ENCODE measurements at regions not wholly inside any gene's neighbourhood (a gene's known extent, or its start where the extent isn't known, plus 50 kb on each side); places are given as distances from the start of the nearest gene placed in this dataset.

GRCh38 chr13:80048030-80048429 is 292.9 kb downstream of the SPRY2 start:
- H3K4me1 Mint-ChIP-seq, result peaks cover 18% of the 10 kb centered on the region
- no peaks in the 10 kb centered on the region for H3K36me3 Mint-ChIP-seq
- no peak overlapping the region for H3K27ac Mint-ChIP-seq
- TF ChIP-seq CTCF (IDR thresholded peaks at IDR 0.05; ENCODE audit: unreplicated experiment), result no peak
- peaks cover 3% of the 10 kb centered on the region for H3K9me3 Mint-ChIP-seq
- no peak for DNase-seq (ENCODE audit: low spot score in 2 of 2, unreplicated experiment in 2 of 2)
- no peaks in the 10 kb centered on the region for H3K27me3 Mint-ChIP-seq (ENCODE audit: low read depth)
- H3K4me3 Mint-ChIP-seq, result no peak overlapping the region

GRCh38 chr13:80047406-80047805 is 293.5 kb downstream of the SPRY2 start:
- Mint-ChIP-seq H3K4me3 (no peak overlapping the region), H3K9me3 (peaks cover 3% of the 10 kb centered on the region), H3K36me3 (no peaks in the 10 kb centered on the region), H3K27ac (no peak overlapping the region), H3K4me1 (peaks cover 18% of the 10 kb centered on the region), H3K27me3 (ENCODE audit: low read depth) (no peaks in the 10 kb centered on the region)
- no peak for TF ChIP-seq CTCF (IDR thresholded peaks at IDR 0.05; ENCODE audit: unreplicated experiment)
- DNase-seq (ENCODE audit: low spot score in 2 of 2, unreplicated experiment in 2 of 2), result no peak

GRCh38 chr13:80040981-80041317 is 300.0 kb downstream of the SPRY2 start:
- no peak for DNase-seq (ENCODE audit: low spot score in 2 of 2, unreplicated experiment in 2 of 2)
- Mint-ChIP-seq H3K4me1 (peaks cover 25% of the 10 kb centered on the region), H3K27ac (peak overlapping the region; percentile 56), H3K27me3 (ENCODE audit: low read depth) (no peaks in the 10 kb centered on the region), H3K4me3 (no peak overlapping the region), H3K9me3 (peaks cover 3% of the 10 kb centered on the region), H3K36me3 (no peaks in the 10 kb centered on the region)
- TF ChIP-seq CTCF (IDR thresholded peaks at IDR 0.05; ENCODE audit: unreplicated experiment), result no peak

DNA sequence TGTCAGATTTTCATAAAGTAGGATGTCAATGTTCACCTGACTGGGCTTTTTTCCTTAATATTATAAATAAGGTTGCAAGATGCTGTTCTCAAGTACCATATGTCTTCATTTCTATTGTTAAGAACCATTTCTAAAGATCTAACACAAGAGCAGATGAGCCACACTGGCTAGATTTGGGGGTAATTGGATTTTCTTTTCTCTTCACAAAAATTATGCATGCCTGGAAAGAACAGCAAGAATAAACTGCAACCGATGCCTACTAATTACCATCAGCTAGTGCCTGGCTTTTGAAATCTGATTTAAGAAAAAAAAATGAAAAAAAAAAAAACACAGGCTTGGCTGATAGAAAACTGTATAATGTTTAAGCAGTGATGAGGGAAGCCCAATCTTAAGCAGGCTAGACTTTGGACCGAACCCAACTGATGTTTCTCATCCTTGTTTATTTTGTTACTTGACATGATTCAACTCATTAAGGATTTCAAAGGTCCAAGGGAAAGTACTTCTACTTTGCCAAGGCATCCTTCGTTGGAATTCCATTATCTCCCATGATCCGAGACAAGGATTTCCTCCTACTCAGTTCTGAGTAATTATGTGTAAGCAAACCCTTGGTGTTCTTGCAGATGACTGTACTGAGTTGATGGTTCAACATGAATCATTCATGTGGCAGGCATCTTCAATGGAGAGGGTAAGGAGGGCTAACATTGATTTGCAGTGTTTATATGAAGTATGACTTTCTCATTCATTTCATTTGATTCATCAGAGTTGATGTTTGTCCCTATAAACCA is 300.5 kb downstream of the SPRY2 start:
- H3K4me3 Mint-ChIP-seq, result no peak overlapping the region
- no peak for DNase-seq (ENCODE audit: low spot score in 2 of 2, unreplicated experiment in 2 of 2)
- H3K36me3 Mint-ChIP-seq, result no peaks in the 10 kb centered on the region
- H3K27ac Mint-ChIP-seq, result peak overlapping the region; percentile 56
- TF ChIP-seq CTCF (IDR thresholded peaks at IDR 0.05; ENCODE audit: unreplicated experiment), result no peak
- no peaks in the 10 kb centered on the region for H3K27me3 Mint-ChIP-seq (ENCODE audit: low read depth)
- H3K9me3 Mint-ChIP-seq, result peaks cover 3% of the 10 kb centered on the region
- H3K4me1 Mint-ChIP-seq, result peaks cover 29% of the 10 kb centered on the region

GRCh38 chr13:80039000-80039399 is 301.9 kb downstream of the SPRY2 start:
- Mint-ChIP-seq H3K36me3 (no peaks in the 10 kb centered on the region), H3K27me3 (ENCODE audit: low read depth) (no peaks in the 10 kb centered on the region), H3K4me3 (no peak overlapping the region), H3K4me1 (peaks cover 38% of the 10 kb centered on the region), H3K9me3 (no peaks in the 10 kb centered on the region), H3K27ac (no peak overlapping the region)
- TF ChIP-seq CTCF (IDR thresholded peaks at IDR 0.05; ENCODE audit: unreplicated experiment), result no peak
- DNase-seq (ENCODE audit: low spot score in 2 of 2, unreplicated experiment in 2 of 2), result no peak
